NT2/D1 (cell line): ENCODE measurements at regions not wholly inside any gene's neighbourhood (a gene's known extent, or its start where the extent isn't known, plus 50 kb on each side); places are given as distances from the start of the nearest gene placed in this dataset.

ENCODE experiments used
- DNase-seq: peaks from one replicate; pipeline ENCODE4 v3.0.0-alpha.2; 2011; ENCODE audit warnings: low read depth, low spot score
- H3K27me3 ChIP-seq: 2 replicates; pipeline ENCODE4 v1.6.0; 2011; ENCODE audit warnings: mild to moderate bottlenecking; ENCODE audit not compliant: insufficient read length, insufficient read depth
- H3K36me3 ChIP-seq: 2 replicates; pipeline ENCODE4 v1.6.1; 2011; ENCODE audit warnings: mild to moderate bottlenecking, low read length, mixed read lengths; ENCODE audit not compliant: insufficient read depth, insufficient read length
- H3K4me1 ChIP-seq: 2 replicates; pipeline ENCODE4 v1.5.1; 2011; ENCODE audit not compliant: insufficient read depth, insufficient read length
- H3K4me3 ChIP-seq: 2 replicates; pipeline ENCODE4 v1.5.1; 2011; ENCODE audit warnings: low read depth; ENCODE audit not compliant: insufficient read length
- H3K9ac ChIP-seq: 2 replicates; pipeline ENCODE4 v1.6.0; 2011; ENCODE audit warnings: low read depth; ENCODE audit not compliant: insufficient read length
- H3K9me3 ChIP-seq: 2 replicates; pipeline ENCODE4 v1.5.1; 2011; ENCODE audit warnings: mild to moderate bottlenecking, low read length; ENCODE audit not compliant: insufficient read depth
- SUZ12 ChIP-seq: IDR thresholded peaks from 2 replicates; pipeline ENCODE4 v1.6.1; 2011; ENCODE audit not compliant: insufficient read length, insufficient read depth; ENCODE audit errors: extremely low read depth
- YY1 ChIP-seq: IDR thresholded peaks from 2 replicates; pipeline ENCODE4 v1.6.1; 2011; ENCODE audit not compliant: insufficient read length, insufficient read depth
- ZNF274 ChIP-seq: IDR thresholded peaks from 2 replicates; pipeline ENCODE4 v1.6.1; 2011; ENCODE audit warnings: mild to moderate bottlenecking, low read depth, low read length

DNA sequence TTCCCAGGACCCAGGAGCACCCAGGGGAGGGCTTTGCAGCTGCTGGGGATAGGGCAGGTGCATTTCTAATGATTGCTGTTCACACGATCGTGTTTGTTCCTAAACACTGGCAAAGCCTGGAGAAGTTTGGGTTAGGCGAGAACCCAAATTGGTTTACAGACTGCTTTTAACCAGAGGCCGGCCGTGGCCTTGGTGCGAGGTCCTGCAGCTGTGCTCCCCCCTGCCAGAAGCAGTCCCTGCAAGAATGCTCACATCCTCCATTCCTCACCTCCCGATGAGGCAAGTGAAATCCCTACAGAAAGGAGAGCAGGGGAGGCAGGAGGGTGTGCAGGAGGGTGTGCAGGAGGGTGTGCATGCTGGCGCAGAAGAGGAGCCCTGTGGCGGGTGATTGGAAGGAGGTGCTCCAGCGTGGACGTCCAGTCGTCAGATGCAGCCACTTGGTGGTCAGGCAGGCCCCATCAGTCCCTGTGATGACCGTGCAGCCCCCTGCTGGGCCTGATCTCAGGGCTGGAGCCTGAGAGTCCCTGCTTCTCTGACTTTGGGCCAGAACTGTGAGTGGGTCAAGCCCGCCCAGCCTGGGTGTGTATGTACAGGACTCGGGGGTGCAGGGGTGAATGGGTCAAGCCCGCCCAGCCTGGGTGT, 55.7 kb upstream of the FRMD1 start:
- Histone ChIP-seq H3K4me1 (peaks cover 11% of the 10 kb centered on the region), H3K27me3 (peaks cover 10% of the 10 kb centered on the region), H3K4me3 (no peak overlapping the region), H3K9ac (no peak overlapping the region), H3K36me3 (no peaks in the 10 kb centered on the region), H3K9me3 (no peaks in the 10 kb centered on the region)
- no peak for TF ChIP-seq SUZ12
- no peak for TF ChIP-seq YY1
- DNase-seq = no peak

- H3K4me3 ChIP-seq = no peak overlapping the region
- no peak for DNase-seq
- H3K36me3 ChIP-seq = no peaks in the 10 kb centered on the region
- peaks cover 11% of the 10 kb centered on the region for H3K4me1 ChIP-seq
- TF ChIP-seq ZNF274 = no peak
- TF ChIP-seq YY1 = no peak
- no peak for TF ChIP-seq SUZ12
- peaks cover 10% of the 10 kb centered on the region for H3K27me3 ChIP-seq
- H3K9ac ChIP-seq = peak overlapping the region; percentile 32
- H3K9me3 ChIP-seq = no peaks in the 10 kb centered on the region
These were observed 54.9 kb upstream of the FRMD1 start for GRCh38 chr6:168133687-168134559.

DNA sequence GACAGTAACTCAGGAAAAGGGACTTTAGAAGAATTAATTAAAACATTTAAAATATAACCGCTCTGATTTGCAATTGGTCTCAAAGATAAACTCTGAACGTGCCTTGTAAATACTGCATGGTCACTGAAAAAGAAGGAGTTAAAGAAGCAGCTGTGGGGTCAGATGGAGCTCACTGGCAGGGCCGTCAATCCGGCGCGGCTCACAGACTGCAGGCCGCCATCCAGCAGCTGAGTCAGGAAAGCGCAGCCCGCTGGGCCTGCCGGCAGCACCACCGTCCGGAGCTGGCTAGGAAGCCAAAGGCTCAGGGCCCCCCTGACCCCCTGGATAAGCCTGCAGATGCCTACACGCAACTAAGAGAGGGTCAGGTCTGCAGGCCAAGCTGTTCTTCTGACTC, 54.2 kb upstream of the FRMD1 start:
- peaks cover 10% of the 10 kb centered on the region for H3K27me3 ChIP-seq
- no peak for DNase-seq
- H3K4me1 ChIP-seq = peaks cover 11% of the 10 kb centered on the region
- H3K36me3 ChIP-seq = no peaks in the 10 kb centered on the region
- no peaks in the 10 kb centered on the region for H3K9me3 ChIP-seq
- no peak overlapping the region for H3K4me3 ChIP-seq
- no peak overlapping the region for H3K9ac ChIP-seq
- TF ChIP-seq ZNF274 (no peak), YY1 (no peak), SUZ12 (no peak)

DNA sequence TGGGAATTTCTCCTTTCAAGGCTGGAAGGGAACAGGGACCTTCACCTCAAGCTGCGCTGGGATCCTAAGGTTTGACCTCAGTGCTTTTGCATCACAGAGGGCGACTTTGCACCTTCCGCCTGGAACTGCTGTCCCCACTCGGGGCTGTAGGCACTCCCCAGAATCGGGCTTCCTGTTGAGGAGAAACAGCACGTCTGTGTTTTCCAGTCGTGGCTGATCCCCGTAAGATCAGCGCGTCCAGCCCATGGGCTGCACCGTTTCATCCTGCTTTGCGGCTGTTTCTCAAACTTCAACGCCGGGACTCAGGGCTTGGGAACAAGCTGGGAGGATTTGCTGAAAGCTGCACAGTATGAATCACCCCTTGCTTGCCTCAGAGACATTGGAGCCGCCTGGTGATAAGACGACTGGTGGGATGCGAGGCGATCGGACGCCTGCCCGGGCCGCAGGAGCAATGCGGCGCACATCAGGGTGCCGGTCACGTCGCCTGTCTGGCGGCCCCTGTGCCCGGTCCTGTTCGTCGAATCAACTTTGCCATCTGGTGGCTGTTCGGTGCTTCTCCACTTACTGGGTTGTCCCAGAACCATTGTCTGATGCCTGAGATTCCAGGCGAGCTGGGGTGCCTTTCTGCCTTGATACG, 53.6 kb upstream of the FRMD1 start:
- no peak for TF ChIP-seq SUZ12
- TF ChIP-seq YY1 = no peak
- TF ChIP-seq ZNF274 = no peak
- no peaks in the 10 kb centered on the region for H3K9me3 ChIP-seq
- H3K27me3 ChIP-seq = peaks cover 10% of the 10 kb centered on the region
- no peaks in the 10 kb centered on the region for H3K36me3 ChIP-seq
- H3K9ac ChIP-seq = peak overlapping the region; percentile 64
- no peak for DNase-seq
- peak overlapping the region; percentile 30 for H3K4me3 ChIP-seq
- H3K4me1 ChIP-seq = peaks cover 11% of the 10 kb centered on the region

DNA sequence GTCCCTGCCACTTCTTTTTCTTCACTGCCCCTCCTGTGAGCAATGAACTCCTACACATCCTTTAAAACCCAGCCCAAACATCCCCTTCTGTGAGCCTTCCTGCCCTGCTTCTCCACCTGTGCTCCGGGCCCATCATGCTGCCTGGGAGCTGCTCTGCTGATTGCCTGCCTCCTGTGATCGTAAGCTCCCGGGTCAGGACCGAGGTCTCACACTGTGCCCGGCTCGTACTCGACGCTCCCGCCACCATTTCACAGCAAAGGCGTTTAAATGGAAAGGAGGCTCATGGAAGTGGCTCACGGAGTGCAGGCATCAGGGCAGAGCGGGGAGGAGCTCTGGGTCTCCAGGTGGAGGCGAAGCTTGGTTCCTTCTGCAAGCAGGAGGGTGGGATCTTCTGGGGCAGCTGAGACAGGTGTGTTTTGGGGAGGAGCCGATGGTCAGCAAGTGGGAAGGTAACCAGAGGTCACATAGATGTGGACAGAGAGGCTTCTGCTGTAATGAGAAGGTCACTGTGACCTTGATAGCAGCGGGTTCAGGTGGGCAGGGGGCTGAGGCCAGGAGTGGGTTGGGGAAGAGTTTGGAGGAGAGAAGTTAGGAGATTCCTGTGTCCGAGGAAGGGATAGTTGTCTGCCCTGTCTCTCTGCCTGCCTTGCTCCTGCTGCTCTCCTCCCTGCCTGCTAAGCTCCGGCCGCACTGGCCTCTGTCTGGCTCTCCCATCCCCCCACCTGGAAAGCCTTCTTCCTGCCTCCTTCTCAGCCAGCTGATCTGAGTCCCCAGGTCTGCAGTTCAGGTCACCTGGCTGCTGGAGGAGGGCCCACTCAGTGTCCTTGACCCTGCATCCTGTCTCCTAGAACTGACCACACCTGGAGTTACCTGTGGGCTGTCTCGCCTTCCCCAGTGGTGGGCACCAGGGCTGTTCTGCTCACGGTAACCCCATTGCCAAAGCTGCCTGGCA, 52.7 kb upstream of the FRMD1 start:
- Histone ChIP-seq H3K36me3 (no peaks in the 10 kb centered on the region), H3K27me3 (peaks cover 10% of the 10 kb centered on the region), H3K9me3 (no peaks in the 10 kb centered on the region), H3K4me3 (no peak overlapping the region), H3K4me1 (peaks cover 11% of the 10 kb centered on the region), H3K9ac (peak overlapping the region; percentile 3)
- DNase-seq = no peak
- TF ChIP-seq SUZ12 (no peak), YY1 (no peak), ZNF274 (no peak)

DNA sequence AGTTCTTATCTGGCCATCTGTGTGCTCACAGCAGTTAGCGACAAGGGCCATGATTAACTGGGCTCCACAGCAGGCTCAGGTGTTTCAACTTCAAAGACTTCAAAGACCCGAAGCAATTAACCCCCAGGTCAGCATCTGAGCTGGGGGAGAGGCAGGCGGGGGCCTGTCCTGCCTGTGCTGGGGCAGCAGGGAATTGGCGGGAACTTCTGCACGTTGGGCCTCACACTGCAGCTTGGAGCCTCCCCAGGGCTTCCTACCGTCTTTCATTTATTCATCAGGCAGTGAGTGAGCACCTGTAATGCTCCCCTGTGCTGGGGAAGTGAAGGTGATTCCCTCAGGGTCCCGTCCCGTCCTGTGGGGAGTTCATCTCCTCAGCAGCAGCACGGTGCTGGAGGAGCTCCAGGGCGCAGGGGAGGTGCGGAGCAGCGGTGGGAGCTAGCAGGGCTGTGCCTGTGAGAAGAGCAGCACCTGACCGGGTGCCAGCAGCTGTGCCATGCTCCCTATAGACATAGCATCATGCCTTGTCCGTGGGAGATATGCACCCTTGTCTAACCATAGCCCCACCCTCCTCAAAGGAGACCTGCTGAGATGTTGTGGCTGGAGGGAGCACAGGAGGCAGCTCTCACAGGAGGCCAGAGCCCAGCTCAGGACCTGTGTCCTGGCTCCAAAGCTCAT, 51.8 kb upstream of the FRMD1 start:
- DNase-seq = no peak
- no peak for TF ChIP-seq SUZ12
- no peaks in the 10 kb centered on the region for H3K9me3 ChIP-seq
- H3K27me3 ChIP-seq = peaks cover 10% of the 10 kb centered on the region
- no peaks in the 10 kb centered on the region for H3K36me3 ChIP-seq
- H3K4me1 ChIP-seq = peaks cover 11% of the 10 kb centered on the region
- H3K4me3 ChIP-seq = no peak overlapping the region
- no peak overlapping the region for H3K9ac ChIP-seq
